ENCODE measurements at regions not wholly inside any gene's neighbourhood (a gene's known extent, or its start where the extent isn't known, plus 50 kb on each side); places are given as distances from the start of the nearest gene placed in this dataset.

DNA sequence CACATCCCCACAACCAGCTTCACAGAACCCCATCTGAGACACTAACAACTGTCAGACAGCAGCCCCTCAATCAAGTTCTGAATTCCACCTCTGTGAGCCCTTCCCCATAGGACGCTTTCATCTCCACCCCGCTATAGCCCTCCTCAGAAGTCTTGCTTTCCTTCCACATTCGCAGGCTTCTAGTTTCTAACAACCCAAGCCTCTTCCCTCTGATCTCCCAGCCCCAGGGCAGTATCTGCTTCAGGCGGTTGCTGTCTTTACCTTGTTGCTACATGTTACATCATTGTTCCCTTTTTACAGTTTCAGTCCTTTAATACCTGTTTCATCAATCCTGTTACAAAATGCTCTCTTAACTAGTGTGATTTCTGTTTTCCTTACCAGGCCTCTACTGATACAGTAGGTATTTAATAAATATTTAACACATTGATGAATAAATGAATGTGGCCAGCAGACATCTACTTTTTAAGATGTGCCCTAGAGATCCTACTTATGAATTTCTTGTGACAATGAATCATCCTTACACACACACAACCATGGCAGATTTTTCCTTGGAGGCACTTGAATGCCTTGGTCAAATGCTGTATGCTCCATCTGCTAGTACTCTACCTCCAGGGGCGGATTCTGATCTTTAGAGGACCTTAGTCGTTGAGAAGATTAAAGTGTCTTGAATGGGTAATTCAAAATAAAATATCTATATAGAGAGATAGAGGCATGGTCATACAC is 164.7 kb upstream of the SLIT2 start (continued):
- TF ChIP-seq, protein P1, sequence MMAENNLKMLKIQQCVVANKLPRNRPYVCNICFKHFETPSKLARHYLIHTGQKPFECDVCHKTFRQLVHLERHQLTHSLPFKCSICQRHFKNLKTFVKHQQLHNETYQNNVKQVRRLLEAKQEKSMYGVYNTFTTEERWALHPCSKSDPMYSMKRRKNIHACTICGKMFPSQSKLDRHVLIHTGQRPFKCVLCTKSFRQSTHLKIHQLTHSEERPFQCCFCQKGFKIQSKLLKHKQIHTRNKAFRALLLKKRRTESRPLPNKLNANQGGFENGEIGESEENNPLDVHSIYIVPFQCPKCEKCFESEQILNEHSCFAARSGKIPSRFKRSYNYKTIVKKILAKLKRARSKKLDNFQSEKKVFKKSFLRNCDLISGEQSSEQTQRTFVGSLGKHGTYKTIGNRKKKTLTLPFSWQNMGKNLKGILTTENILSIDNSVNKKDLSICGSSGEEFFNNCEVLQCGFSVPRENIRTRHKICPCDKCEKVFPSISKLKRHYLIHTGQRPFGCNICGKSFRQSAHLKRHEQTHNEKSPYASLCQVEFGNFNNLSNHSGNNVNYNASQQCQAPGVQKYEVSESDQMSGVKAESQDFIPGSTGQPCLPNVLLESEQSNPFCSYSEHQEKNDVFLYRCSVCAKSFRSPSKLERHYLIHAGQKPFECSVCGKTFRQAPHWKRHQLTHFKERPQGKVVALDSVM (CRISPR knock-in tag; IDR thresholded peaks at IDR 0.05) = no peak
- TF ChIP-seq MIXL1 (CRISPR knock-in tag; IDR thresholded peaks at IDR 0.05) (no peak), KLF9 (CRISPR knock-in tag; IDR thresholded peaks at IDR 0.05; ENCODE audit: low read depth) (no peak), ZNF597 (CRISPR knock-in tag; IDR thresholded peaks at IDR 0.05) (no peak), ATF1 (CRISPR knock-in tag; IDR thresholded peaks at IDR 0.05) (no peak), STAT5B (CRISPR knock-in tag; IDR thresholded peaks at IDR 0.05) (no peak), ELF3 (CRISPR knock-in tag; IDR thresholded peaks at IDR 0.05) (no peak), GTF3A (CRISPR knock-in tag; conservative IDR thresholded peaks at IDR 0.05) (no peak), ZFYVE20 (CRISPR knock-in tag; IDR thresholded peaks at IDR 0.05; ENCODE audit: borderline replicate concordance, low read depth) (no peak)
- TF ChIP-seq, protein P2, sequence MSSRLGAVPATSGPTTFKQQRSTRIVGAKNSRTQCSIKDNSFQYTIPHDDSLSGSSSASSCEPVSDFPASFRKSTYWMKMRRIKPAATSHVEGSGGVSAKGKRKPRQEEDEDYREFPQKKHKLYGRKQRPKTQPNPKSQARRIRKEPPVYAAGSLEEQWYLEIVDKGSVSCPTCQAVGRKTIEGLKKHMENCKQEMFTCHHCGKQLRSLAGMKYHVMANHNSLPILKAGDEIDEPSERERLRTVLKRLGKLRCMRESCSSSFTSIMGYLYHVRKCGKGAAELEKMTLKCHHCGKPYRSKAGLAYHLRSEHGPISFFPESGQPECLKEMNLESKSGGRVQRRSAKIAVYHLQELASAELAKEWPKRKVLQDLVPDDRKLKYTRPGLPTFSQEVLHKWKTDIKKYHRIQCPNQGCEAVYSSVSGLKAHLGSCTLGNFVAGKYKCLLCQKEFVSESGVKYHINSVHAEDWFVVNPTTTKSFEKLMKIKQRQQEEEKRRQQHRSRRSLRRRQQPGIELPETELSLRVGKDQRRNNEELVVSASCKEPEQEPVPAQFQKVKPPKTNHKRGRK (CRISPR knock-in tag; IDR thresholded peaks at IDR 0.05) = no peak

Data from HepG2 (cell line).